ENCODE measurements at regions not wholly inside any gene's neighbourhood (a gene's known extent, or its start where the extent isn't known, plus 50 kb on each side); places are given as distances from the start of the nearest gene placed in this dataset.

- TF ChIP-seq CTCF (IDR thresholded peaks at IDR 0.05) (no peak), POLR2A (IDR thresholded peaks at IDR 0.05) (no peak), EP300 (IDR thresholded peaks at IDR 0.05) (no peak), POLR2AphosphoS5 (IDR thresholded peaks at IDR 0.05) (no peak)
Observed at GRCh38 chr17:70437656-70438055, 268.3 kb downstream of the KCNJ2 start.

Measured in stomach (tissue), 4 donors.